HG02623 (cell line): ENCODE measurements at regions not wholly inside any gene's neighbourhood (a gene's known extent, or its start where the extent isn't known, plus 50 kb on each side); places are given as distances from the start of the nearest gene placed in this dataset.
"Not testable (repeated sequence)": the region's sequence is repeated elsewhere in the genome, so short reads cannot be mapped to it uniquely, and the experiment has no call there.

Source experiments
- ATAC-seq: cut with Tn5 transposase; IDR thresholded peaks from one replicate; pipeline ENCODE4 v1.9.1; 2021; ENCODE audit warnings: moderate library complexity; ENCODE audit not compliant: unreplicated experiment

DNA sequence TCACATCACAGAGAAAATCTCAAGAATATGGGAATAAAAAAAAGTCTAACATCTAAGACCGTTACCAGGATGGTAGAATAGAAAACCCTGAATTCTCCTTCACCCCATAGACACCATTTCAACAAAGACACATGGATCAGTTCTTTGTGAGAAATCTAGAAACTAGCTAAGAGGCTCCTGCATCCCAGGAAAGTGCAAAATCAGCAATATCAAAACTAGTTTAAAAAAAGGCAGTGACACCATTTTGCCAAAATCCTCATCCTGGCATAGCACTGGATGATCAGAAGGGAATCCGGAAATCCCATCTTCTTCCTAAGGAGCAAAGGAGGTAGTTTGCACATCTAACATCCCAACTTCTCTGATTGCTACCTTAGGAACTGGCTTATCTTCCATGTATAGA lies 88.9 kb upstream of the MAGEE2 start:
- no peak for ATAC-seq

DNA sequence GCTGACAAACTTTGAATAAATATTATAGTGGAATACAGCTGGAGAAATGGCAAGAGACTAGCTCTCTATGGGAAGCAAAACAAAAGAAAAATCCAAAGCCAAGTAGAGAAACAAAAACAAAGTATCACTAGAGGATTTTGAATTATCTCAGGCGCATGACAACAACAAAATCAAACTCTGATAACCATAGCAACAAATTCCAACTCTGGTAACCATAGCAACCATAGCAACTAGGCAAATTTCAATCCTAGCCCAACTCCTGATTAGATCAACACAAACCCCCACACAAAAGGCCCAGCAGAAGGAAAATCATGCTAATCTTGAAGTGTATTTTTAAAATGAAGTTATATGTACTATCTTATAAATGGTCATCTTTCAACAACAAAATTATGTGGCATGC lies 98.4 kb upstream of the MAGEE2 start:
- ATAC-seq = no peak

DNA sequence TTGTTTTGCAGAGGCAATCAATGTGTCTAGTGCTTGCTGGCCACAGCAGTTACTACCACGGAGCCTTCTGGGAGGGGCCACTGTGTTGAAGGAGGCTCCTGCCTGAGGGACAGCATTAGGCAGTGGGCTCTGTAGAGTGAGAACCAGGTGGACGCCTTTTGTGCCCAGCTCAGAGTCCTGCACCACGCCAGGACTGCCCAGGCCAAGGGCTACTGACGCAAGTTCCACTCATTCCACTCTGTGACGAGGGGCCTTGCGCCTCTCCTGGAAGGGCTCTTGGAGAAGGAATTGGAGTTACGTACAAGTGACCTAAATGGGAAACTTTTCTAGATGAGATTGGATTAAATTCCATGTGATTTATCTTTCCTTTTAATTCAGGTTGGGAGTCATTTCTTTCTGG lies 102.8 kb upstream of the MAGEE2 start:
- ATAC-seq = no peak

DNA sequence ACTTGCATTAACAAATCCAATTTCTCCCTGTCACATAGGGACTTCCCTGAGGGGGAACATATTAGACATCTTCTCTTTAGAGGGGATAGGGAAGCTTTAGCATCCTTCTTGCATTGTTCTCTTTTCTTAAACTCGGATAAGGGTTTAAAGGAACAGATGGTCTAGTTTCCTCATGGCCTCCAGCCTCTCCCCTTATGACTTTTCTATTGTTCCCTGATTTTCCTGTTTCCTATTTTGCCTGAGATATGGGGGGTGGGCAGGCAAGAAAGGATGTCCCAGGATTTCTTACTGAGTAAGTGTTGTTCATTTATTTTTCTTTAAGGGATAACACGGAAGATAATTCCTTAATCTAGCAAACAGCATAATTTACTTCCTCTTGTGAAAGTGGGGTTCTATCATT lies 107.7 kb upstream of the MAGEE2 start:
- ATAC-seq = no peak

DNA sequence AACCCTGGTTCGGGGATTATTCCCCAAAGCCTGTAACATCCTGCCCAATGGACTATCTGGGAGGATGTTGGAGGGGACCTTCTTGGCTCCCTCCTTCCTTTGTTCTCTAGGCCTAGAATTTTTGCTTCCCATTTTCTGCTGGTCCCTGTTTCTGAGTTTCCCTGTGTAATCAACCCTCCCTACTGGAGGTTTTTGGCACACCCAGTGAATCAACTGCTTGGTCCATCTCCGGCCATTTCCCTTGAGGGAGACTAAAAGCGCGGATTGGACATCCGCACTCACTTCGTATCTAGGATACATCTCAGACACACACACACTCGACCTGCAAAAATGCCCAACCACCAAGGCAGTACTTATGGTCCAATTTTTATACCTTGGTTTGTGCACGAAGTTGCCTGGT lies 108.2 kb upstream of the MAGEE2 start:
- ATAC-seq = no peak

DNA sequence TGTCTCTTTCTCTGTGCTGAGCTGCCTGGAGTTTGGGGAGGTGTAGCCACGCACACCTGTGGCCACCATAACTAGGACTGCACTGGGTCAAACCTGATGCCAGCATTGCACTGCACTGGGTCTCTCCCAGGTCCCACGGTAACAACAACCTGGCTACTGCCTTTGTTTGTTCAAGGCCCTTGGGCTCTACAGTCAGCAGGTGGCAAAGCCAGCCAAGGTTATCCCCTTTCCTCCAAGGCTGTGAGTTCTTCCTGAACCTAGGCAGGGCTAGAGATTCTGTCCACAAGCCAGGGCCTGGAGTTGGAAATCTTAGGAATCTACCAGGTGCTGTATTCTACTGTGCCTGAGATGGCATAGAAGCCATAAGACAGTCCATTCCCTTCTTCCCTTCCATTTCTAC lies 126.7 kb upstream of the MAGEE2 start:
- no peak for ATAC-seq

DNA sequence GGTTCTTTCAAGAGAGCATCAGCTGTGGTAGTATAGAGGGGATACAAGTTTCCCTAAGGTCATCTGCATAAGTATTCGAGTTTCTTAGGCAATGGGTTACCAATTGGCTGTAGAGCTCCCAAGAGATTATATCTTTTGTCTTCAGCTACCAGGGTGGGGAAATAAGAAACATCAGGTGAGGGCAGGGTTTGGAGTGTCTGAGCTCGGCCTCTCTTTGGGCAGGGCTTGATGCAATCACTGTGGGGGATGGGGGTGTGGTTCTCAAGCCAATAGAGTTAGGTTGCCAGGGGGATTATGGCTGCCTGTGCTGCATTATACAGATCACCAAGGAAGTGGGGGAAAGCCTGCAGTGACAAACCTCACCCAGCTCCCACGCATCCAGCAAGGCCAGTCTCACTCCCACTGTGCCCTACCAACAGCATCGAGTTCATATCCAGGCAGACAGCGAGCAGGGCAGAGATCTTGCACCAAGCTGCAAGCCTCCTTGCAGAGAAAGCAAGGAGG lies 172.1 kb upstream of the MAGEE2 start:
- ATAC-seq = no peak

DNA sequence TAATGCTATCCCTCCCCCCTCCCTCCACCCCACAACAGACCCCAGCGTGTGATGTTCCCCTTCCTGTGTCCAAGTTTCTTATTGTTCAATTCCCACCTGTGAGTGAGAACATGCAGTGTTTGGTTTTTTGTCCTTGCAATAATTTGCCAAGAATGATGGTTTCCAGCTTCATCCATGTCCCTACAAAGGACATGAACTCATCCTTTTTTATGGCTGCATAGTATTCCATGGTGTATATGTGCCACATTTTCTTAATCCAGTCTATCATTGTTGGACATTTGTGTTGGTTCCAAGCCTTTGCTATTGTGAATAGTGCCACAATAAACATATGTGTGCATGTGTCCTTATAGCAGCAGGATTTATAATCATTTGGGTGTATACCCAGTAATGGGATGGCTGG lies 176.3 kb upstream of the MAGEE2 start:
- ATAC-seq = not testable (repeated sequence)

DNA sequence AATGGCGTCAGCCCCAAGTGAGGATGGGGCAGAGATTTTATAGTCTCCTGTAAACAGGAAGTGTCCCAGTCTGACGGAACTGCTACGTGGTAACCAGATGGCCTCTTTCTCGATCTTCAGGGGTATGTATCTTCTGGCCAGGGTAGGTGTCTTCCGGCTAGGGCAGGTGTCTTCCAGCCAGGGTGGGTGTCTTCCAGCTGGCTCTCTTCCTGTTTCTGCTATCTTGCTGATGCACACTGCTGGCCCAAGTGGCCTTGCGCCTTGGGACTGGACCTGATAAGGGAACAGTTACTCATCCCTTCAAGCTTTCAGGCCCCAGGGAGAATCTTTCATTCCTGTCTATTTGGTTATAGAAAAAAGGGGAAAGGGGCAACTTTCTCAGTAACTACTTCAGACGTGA lies 178.7 kb upstream of the MAGEE2 start:
- no peak for ATAC-seq

DNA sequence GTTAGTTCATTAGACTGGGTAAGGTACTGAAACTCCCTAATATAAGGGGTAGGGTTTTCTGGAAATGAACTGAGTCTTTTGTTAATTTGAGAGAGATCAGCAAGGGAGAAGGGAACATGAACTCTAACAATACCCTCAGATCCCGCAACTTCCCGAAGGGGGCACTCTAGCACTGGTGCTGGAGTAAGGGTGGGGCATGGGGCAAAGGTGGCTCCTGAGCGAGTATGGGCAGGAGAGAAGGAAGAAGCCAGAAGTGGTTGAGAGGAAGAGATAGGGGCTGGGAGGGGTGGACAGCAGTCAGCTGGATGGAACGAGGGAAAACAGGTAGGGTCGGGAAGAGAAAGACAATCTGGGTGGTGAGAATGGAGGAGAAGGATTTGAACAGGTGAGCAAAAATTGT lies 183.2 kb upstream of the MAGEE2 start:
- ATAC-seq = no peak

DNA sequence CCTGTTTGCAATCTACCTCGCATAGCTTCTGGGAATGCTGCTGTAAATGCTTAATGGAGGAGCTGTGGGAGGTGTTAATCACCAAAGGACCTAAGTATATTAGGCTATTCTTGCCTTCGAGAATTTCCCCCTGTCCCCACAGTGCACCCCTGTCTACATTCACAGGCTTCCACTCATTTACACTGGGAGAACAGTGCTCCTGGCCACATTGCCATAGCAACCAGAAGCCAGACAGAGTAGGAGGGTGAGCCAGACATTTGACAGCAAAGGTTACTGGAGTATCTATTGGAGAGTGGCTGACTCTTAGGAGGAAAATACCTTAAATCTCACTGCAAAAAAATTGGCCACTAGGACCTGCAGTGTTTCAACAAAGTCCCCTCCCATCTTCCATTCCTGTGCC lies 185.9 kb upstream of the PBDC1 start:
- no peak for ATAC-seq

DNA sequence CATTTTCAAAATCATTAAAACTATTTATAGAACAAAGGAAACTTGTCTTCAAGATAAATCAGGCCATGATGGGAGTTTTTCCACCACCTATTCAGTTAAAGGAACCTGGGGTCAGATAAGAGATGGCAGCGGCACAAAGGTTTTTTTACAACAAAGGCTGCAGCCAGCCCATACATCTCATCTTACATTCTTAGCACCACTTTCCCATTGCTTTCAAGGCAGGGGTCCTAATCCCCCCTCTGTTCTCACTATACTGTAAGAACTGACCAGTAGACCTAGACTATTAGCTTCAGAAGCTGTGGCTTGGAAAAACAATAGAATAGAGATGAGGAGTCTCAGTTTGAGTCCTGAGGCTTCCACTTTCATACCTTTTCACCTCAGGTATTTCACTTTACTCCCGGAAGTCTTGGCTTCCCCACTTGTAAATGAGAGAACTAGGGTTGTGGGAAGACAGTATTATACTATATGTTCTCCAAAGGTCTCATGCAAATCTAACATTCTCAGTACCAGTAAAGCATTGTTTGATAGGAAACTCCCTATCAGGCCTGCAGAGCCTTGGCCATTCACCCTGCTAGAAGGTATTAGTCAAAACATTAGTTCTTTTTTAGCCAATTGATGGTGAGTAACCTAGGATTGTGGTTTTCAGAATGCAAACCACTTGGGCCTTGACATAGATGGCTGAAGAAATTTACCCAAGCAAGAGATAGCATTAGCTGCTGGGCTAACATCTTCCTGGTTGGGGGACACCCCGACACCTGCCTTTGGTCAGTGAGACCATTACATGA lies 182.9 kb upstream of the PBDC1 start:
- ATAC-seq = peak; percentile 87

DNA sequence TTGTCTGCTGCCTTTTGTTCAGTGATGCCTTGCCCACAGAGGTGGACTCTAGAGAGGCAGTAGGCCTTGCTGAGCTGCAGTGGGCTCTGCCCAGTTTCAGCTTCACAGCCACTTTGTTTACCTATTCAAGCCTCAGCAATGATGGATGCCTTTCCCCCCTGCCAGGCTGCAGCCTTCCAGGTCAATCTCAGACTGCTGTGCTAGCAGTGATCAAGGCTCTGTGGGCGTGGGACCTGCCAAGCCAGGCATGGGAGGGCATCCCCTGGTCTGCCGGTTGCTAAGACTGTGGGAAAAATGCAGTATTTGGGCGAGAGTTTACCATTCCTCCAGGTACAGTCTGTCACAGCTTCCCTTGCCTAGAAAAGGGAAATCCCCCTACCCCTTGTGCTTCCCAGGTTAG lies 175.2 kb upstream of the PBDC1 start:
- ATAC-seq = no peak

DNA sequence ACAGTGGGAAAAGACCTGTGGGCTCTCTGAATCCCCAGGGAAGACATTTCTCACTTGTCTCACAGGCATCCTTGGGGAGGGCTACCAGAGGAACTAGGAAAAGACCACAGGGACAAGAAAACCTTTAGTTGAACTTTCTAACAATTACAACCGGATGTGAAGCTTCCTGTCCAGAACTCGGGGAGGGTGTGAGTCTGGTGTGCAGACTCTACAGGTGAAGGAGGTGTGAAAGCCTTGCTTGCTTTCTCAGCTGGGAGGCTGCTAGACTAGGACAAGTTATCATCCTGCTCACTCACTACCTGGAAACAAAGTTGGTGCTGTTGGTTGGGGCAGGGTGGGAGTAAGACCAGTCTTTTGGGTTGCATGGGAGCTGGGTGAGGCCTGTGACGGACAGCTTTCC lies 158.5 kb upstream of the PBDC1 start:
- no peak for ATAC-seq

DNA sequence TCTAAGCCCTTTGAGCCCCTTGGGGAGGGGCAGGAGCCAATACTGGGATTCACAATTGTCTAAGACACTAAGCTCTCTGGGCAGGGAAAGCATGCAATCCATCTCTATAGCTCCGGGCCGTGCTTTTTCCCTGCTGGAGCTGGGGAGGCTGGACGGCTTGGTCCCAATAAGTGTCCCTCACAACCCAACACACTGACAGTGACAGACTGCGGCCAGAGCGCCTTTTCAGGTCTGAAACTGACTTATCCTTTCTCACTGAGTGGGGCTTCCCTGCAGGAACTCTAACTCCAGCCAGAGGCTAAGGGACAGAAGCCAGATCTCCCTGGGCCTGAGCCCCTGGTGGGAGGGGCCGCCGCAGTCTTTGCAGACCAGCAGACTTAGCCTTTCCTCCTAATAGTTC lies 146.6 kb upstream of the PBDC1 start:
- ATAC-seq = no peak

DNA sequence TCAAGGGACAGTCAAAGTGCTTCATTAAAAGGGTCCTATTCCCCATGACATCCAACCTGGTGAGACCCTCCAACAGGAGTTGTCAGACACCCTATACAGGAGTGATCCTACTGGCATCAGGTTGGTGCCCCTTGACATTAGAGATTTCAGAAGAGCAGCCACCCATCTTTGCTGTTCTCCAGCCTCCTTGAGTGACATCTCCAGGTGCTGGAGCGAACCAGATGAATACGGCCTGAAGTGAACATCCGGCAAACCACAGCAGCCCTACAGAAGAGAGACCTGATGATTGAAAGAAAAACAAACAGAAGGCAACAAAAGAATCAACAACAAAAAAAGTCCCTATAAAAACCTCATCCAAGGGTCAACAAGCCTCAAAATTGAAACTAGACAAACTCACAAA lies 146.1 kb upstream of the PBDC1 start:
- ATAC-seq = no peak

DNA sequence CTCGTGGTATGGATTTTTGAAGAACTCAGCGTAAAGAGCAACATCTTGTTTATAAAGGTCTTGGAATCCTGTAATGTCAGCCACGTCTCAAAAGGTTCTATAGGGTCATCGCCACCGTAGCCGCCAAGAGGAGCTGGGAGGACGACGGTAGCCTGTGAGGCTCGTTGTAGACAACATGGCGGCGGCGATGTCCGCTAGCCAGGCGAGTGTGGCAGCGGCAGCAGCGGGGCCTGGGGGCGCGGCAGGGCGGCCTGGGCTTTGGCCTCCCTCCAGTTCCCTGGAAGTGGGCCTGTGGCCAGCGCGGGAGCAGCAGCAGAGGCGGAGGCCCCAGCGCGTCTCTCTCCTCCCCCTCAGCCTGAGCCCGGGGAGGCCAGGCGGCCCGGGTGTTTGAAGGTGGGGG lies 143.5 kb upstream of the PBDC1 start:
- ATAC-seq = no peak

DNA sequence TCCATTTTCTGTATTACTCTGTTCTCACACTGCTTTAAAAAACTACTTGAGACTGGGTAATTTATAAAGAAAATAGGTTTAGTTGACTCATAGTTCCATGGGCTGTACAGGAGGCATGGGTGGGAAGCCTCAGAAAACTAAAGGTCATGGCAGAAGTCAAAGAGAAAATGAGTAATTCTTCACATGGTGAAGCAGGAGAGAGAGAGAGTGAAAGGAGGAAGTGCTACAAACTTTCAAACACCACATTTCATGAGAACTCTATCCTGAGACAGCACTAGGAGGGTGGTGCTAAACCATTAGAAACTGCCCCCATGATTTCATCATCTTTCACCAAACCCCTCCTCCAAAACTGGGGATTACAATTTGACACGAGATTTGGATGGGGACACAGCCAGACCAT lies 108.0 kb upstream of the PBDC1 start:
- no peak for ATAC-seq

DNA sequence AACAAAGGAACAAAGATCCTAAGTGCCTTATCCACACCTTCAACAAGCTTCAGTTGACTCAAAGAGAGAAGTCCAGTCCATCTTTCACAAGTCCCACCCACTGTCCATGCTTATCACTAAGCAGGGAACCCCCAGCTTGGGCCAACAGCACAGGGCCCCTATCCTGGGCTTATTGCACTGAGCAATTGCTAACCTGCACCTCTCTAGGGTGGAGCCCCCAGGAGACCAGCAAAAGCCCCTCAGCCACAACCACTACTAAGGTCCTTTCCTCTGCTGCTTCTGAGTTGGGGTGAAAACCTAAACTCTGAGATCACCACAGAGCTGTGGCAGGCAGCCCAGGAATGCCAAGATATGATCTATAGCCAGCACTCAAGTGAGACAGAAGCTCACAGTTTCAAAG lies 96.7 kb upstream of the PBDC1 start:
- no peak for ATAC-seq

DNA sequence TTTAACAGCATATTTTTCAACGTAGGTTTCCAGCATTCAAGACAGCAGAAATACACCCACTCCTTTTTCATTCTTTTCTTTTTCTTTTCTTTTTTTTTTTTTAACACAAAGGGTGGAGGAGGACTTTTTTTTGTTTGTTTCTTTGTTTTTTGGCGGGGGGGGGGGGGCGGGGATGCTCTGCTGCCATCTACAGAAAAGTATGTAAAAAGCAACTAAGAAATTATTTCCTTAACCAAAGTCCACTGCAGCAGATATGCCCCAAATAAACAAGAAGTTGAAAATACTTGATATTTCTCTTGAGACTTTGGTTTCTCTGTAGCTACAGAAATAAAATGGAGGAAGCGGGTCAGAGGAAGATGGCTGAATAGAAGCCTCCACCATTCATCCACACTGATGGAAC lies 63.2 kb upstream of the PBDC1 start:
- no peak for ATAC-seq
